ENCODE measurements at regions not wholly inside any gene's neighbourhood (a gene's known extent, or its start where the extent isn't known, plus 50 kb on each side); places are given as distances from the start of the nearest gene placed in this dataset.

GRCh38 chr11:11072067-11072466 lies 214.2 kb upstream of the ZBED5 start:
- POLR2A ChIA-PET, result interaction anchor here (0.5 to 1.2 kb wide), 4 partner anchors 10 to 1209 kb away, joined by 3 read pairs; partner anchors contain the start of gene EIF4G2
- peaks cover 79% of the 10 kb centered on the region for H3K4me1 Mint-ChIP-seq
- no peak overlapping the region for H3K4me3 Mint-ChIP-seq
- ATAC-seq (peak; percentile 88), DNase-seq (ENCODE audit: low spot score) (peak; percentile 47)
- no peaks in the 10 kb centered on the region for H3K9me3 Mint-ChIP-seq
- no peaks in the 10 kb centered on the region for H3K36me3 Mint-ChIP-seq
- peaks cover 4% of the 10 kb centered on the region for H3K27me3 Mint-ChIP-seq (ENCODE audit: low read depth)
- CTCF ChIA-PET, result interaction anchor here (0.6 to 3.3 kb wide), 12 partner anchors 10 to 301 kb away, joined by 3 to 27 read pairs (median 5); no protein-coding TSS in a partner anchor
- TF ChIP-seq ZNF232 (CRISPR knock-in tag; IDR thresholded peaks at IDR 0.05) (no peak), CTCF (IDR thresholded peaks at IDR 0.05) (no peak), ETV6 (CRISPR knock-in tag; IDR thresholded peaks at IDR 0.05) (peak; percentile 42; the same call in 1 of the 2 replicates), USF2 (CRISPR knock-in tag; IDR thresholded peaks at IDR 0.05) (peak; percentile 85), NFYB (CRISPR knock-in tag; conservative IDR thresholded peaks at IDR 0.05; ENCODE audit: low read depth) (no peak), IRF1 (CRISPR knock-in tag; IDR thresholded peaks at IDR 0.05) (no peak), FOXK1 (CRISPR knock-in tag; IDR thresholded peaks at IDR 0.05) (no peak), MAX (CRISPR knock-in tag; IDR thresholded peaks at IDR 0.05) (peak; percentile 45; the same call in 1 of the 2 replicates), ZNF281 (CRISPR knock-in tag; IDR thresholded peaks at IDR 0.05) (no peak), TEAD1 (CRISPR knock-in tag; IDR thresholded peaks at IDR 0.05) (0 out of 2 replicates have a peak, but pooled peaks have one; percentile 48), NFATC4 (CRISPR knock-in tag; IDR thresholded peaks at IDR 0.05) (no peak), USF1 (CRISPR knock-in tag; IDR thresholded peaks at IDR 0.05) (peak; percentile 83), JUN (CRISPR knock-in tag; IDR thresholded peaks at IDR 0.05) (no peak), AR (CRISPR knock-in tag; IDR thresholded peaks at IDR 0.05) (no peak), ZSCAN18 (CRISPR knock-in tag; IDR thresholded peaks at IDR 0.05) (no peak)
- peak overlapping the region; percentile 84 for H3K27ac Mint-ChIP-seq
